NCI-H748 treated with DMSO at 0.1 percent for 48 hours (cell line): ENCODE measurements at regions not wholly inside any gene's neighbourhood (a gene's known extent, or its start where the extent isn't known, plus 50 kb on each side); places are given as distances from the start of the nearest gene placed in this dataset.
A peak's percentile ranks its signal among the peaks of the same experiment; 100 is the strongest.

Experiments used
- DNase-seq: peaks from one replicate; lab custom pipeline; 2025; lab: John Stamatoyannopoulos, UW

DNA sequence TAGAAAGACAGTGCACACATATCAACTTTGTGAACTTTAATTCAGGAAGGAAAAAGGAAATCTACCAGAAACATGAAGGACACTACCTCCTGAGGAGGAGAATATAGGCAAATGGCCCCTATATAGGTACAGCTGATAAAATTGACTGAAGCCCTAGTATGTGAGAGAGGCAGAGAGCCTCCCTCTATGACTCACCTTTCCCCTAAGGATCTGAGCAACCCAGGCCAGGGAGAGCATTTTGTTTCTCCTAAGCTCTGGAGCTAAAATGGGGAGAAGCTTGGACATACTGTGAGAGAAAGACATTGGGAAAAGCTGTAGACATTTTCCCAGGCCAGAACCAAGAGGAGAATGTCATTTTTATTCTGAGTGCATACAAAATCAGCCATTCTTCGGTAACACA is 303.5 kb downstream of the AHR start:
- no peak for DNase-seq

DNA sequence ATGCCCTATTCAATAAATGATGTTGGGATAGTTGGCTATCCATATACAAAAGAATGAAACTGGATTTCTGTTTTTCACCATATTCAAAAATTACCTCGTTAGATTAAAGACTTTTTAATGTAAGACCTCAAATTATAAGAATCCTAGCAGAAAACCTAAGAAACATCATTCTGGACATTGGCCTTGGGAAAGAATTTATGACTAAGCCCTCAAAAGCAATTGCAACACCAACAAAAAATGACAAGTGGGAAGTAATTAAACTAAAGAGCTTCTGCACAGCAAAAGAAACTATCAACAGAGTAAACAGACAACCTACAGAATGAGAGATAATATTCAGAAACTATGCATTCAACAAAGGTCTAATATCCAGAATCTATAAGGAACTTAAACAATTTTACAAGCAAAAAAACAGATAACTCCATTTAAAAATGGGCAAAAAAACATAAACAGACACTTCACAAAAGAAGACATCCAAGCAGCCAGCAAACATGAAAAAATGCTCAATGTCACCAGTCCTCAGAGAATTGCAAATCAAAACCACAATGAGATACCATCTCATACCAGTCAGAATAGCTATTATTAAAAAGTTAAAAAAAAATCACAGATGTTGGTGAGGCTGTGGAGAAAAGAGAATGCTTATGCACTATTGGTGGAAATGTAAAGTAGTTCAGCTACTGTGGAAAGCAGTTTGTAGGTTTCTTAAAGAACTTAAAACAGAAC is 309.8 kb downstream of the AHR start:
- no peak for DNase-seq

DNA sequence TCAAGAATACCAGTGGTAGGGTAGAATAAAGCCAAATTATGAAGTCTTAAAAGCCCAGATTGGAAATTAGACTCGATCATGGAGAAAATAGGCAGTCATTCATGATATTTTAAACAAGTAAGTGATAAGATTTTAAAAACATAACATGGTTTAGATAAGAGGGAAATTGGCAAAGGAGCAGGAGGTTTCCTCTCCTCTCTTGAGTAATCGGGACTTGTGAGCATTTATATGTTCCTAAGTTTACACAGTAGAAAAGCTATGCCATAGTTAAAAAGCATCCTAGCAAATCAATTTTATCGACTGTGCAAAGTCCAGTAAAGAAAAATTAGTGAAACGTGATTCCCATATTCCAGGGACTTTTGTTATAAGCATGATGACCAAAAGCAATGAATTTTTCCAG is 313.2 kb downstream of the AHR start:
- no peak for DNase-seq

DNA sequence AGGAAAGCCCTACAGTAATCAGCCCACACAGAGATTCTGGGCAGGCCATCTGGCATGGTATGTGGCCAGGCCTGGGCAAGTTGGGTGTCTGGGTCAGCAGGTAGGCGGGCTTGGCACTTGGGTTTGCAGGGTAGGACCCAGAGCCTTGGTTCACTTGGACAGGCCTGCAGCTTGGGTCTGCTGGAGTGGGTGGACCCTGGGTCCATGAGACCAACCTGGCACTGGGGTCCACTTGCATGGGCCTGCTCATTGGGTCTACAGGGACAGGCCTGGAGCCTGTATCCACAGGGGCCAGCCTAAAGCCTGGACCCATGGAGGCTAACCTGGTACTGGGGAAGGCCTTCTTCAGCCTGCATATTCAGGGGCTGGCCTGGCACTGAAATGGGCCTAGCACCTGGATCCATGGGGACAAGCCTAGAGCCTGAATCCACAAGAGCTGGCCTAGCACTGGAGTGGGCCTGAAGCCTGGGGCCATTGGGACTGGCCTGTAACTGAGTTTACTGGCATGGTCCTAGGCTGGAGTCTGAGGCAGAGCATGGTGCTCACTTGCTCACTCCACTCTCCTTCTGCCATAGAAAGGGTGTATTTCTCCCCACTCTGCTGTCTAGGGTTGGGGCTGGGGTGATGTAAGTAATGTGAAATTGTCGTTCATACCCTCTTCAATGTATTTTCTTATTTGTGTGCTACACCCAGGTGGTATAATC is 315.0 kb downstream of the AHR start:
- DNase-seq: no peak

DNA sequence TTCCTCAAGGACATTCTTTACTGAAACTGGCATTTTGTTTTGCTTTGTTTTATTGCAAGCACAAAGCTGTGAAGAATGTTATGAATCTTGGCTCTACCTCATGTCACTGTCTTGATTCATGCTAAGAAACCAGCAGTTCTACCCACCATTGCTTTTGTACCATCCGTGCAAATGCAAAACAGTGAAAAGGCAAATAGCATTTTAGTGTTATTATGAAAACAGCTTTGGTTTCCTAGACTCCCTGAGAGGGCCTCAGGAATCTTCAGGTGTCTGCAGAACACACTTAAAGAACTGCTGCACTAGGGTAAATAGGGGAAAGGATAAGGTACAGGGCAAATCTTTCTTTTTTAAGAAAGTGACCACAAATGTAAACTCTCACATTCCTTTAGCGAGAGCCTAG is 318.9 kb downstream of the AHR start:
- DNase-seq: no peak

DNA sequence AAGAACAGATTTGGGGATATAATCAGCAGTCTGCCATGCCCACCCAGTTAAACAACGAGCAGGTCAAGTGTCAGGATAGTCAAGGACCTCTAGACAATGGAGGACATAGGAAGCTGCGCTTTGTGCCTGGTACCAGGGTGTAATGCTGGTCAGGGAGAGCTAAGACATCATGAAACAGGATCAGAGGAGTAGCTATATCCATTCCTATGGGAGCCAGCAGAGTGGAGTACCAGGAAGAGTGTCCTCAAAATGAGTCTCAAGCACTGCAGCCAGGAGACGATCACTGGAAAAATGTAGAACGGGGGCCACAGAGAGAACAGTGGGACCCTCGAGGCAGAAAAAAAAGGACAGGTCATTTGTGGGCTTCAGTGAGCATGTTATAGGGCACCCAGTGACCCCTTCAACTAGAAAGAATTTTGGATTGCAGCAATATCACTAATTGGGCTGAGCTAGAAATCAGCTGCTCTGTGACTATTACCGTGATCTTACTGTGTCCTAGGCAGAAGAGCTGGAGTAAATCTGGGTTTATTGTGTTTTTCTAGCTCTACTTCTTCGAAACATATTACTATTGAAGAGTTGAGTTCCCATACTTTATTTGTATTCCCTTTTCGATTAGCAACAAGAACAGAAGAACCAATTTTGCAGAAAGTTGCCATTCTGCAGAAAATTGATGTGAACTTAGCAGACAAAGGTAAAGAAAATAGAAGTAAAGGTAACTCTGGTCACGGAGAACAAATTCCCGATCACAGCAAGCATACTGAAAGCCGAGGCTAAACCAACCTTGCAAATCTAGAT is 319.6 kb downstream of the AHR start:
- DNase-seq: no peak

DNA sequence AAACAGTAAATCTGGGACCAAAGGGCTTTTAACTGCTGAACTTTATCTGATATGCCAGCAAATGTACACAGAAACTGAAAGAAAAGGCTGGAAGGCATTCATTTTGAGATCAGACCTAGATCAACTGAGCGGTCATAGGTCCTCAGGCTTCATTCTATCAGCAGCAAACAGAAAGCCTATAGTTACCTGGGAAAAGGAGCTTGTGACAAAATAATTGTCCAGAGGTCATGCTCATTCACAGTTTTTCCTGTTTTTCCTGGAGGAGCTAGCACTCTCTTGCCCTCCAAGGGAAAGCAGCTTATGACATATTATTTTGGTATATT is 320.2 kb downstream of the AHR start:
- no peak for DNase-seq

DNA sequence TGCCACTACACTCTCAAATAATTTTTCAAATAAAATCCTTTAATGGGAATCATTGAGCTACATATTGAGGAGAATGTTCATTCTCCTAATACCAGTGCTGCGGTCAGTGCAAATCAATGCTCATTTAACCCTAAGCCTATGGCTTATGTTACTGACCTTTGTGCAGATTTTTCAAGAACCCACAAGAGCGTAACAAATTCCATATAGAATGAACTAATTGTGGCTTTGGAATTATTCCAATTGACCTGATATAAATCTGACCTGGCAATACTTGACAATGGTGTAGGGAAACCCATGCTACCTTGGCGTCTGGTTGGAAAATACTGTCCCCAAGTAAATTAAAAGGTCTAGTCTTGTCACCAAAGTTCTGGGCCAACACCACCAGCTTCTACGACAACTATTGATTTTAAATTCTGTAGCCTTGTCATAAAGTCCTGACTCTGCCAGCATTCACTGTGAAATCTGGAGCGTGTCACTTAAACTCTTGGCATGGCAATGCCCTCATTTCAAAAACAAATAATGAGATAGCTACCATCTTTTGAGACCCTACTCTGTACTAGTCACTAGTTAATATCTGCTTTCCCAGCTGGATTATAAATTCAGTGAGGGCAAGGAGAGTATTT is 320.9 kb downstream of the AHR start:
- DNase-seq: no peak

DNA sequence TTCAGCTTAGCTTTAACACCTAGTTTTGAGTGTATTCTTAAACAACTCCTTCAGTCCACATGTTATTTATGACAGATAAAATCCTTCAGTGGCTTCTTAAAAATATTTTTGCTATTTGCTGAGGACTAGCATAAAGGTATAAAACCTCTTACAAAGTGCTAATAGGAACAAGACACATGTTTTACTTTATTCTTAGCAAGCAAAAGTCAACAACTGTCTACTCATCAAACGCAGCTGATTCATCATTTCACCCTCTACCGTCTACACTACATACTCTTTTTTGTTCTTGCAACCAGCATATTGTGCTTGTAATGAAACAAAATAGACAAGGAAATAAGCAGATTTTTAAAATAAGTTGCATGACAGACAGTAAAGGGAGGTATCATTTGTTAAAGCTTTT is 319.7 kb downstream of the SNX13 start:
- no peak for DNase-seq

DNA sequence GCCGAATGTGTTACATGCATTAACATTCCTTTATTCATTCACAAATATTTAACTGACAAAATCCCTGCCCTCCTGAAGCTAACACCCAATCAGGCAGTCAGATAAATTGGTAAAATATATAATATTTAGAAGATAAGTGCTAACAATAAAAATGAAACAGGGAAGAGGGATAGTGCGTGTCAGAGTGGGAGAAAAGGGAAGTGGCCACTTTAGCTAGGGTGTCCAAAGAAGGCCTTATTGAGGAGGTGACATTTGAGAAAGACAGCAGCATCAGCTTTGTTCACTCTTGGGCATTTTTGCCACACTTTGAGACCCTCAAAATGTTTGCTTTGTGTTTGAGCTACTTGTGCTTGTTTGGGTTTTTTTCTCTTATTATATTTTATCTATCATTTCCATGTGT is 317.8 kb downstream of the SNX13 start:
- DNase-seq: no peak

DNA sequence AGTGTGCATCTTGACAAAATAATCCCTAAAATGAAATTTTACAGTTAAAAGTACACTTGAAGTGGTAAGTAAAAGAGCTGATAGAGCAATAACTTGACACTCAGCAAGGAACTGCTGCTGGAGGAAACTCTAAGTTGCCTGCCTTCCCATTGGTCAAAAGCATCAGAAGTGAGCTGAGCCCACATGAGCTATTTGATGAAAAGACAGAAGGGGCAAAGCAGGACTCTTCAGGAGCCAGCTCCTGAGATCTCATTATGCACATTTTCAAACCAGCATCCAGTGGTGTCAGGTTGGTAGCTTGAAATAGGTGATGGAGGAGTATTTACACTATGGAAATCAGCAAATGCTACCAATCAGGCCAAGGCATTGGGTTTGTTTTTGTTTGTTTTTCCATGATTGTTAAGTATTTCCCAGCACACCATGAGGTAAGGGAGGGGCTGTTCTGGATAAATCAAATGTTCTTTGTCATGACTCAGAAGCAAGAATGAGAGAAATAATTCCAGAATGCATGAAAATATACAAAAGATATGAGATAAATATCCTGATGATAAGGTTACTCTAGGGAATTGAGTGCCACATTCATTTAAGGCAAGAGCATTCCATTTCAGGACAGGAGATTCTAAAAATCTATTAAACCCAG is 316.6 kb downstream of the SNX13 start:
- no peak for DNase-seq

DNA sequence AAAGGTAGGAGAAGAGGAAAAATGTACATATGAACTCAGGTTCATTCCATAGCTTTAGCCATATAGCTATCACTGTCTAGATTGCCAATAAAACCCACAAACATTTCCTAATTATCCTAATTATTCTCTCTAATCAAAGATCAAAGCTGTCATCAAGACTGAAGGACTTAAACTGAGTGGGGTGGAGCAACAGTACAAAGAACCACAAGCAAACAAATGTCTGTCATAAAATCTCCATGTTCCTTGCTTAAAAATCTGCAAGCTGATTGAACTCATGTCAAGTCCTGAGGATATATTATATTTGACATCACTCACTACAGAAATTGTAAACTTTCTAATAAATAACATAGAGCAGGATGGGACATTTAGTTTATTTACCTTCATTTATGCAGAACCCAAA is 315.9 kb downstream of the SNX13 start:
- no peak for DNase-seq

DNA sequence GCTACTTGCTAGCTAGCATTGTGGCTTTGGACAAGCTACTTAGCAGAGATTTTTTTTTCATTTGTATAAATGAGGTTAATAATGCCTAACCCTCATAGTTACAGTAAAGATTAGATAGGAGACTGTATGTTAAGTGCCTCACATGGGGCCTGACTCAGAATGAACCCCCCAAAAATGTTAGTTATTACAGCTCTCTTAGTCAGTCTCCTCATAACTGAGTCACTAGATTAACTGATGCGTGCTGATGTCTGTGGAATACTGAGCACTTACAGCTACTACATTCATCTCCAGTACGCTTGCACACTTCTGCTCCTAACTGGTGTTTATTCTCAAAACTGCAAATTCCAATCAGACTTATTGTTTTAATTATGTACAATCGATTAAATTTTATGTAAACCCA is 315.3 kb downstream of the SNX13 start:
- DNase-seq: no peak

DNA sequence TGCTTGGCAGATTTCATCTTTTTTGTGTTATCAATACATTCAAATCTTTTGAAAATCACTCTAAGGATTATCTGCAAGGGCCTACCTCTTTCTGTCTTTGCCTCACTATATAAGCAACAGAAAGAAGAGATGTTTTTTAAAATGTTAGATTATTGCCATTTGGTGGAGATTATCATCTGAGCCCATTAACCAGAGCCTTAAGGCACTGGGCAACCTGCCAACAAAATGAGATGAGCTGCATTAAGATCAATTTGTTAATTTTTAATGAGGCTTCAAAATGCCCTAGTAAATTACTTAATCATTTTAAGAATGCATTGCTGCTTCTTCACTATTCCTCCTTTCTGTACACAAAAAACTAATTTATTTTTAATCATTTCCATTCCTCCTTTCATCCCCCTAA is 314.1 kb downstream of the SNX13 start:
- no peak for DNase-seq

DNA sequence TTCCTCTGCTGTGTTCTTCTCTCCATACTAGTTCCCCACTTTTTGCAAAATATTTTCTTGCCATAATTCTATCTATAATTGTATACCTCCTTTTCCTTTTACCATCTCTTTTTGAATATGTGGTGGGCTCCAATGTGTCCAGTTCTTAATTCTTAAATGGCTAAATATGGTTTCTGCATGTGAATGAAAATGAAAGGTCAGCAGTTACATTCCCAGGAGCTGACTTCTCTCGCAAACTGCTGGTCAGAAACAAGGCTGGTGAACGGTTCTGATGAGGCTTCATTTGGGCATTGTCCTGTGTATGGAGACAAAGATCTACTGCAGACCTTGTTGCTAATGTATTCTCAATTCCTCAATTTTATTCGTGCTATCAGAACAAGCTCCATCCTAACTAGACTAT is 309.2 kb downstream of the SNX13 start:
- DNase-seq: no peak

DNA sequence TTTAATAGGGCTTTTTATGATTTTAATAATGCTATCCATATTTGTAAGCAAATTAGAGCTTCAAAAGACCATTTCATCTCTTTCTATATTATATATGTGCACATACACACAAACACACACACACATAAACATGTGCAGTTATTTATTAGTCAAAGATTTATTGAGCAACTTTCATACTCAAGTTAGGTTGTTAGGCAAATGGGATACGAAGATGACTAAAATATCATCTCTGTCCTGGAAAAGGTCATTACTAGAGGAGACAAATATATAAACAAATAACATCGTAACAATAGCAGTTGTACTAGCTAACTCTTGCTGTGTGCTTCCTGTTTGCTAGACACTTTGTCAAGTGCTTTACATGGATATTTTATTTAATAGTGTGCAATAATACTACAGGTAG is 307.9 kb downstream of the SNX13 start:
- DNase-seq: no peak

DNA sequence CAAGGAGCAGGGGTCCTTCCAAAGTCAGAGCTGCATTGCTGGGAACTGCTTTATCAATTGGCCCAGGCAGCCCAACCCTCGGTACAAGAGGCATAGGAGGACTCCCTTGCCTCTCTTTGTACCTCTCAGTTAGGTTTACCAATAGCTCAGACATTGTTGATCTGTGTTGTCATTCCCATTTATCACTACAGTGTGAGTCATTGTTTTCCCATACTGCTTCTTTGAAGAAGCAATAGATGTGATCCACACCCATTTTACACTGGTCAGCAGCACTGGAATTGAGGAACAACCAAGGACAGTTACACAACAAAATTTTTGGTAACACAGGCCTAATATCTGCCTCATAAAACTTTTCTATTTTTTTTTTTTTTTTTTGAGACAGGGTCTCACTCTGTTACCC is 307.2 kb downstream of the SNX13 start:
- DNase-seq: no peak

DNA sequence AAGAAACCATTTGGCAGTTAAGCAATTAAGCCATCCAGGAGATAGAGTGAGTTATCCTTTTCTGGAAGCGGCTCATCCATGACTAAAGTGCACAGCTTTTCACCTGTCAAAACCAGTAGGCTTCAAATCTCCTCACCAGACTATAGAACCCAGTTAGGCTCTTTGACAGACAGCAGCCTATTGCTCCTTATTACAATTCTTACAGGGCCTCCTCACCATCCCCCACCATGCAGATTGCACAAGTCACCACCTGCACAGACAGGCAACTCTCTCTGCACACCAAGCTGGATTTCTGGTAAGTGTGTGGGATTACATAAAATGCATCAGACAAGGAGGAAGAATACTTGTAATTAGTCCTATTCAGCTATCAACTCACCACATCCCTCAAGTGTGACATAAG is 301.6 kb downstream of the SNX13 start:
- DNase-seq: no peak

DNA sequence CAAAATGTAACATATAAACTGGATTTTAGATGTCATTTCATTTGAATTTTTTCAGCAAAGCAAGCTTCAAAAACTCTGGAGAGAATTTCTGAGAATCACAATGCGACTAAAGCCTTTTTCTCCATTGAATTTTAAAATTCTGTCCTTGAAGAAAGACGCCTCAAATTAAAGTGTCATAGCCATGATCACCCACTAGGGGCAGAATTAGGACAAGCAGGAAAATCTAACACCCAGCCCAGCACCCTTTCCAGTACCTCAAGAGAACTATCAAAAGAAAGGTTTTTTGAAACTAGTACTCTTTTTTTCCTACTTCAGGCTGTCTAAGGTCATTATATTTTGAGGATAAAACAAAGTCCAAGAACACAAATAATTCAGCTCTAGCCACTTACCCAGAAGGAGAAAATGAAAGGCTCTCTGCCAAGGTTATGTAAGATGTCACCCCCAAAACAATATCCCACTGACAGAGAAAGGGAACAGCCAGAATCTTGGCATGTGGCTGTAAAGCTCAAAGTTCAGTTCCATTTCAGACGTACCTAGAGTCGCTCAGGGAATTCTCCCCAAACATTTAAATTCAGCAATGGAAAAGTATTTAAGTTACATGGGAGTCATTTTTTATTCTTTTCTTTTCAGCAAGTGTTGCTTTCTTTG is 299.4 kb downstream of the SNX13 start:
- peak; percentile 40 for DNase-seq

DNA sequence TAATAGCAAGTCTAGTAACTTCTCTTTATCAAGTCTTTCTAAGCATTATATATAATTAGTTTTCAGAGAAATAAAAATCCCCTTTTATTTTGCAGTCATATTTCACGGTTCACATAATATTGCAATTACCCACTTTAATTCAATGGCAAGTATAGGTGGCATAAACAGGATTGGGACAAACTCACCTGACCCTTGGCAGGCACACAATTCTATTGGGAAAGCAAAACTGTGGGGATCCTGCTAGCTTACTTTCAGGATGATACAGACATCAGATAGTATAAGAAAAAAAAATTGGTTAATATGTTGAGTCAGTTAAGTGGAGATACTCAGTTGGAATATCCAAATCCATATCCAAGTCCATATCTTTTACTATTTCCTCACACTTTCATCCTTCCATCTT is 294.8 kb downstream of the SNX13 start:
- DNase-seq: no peak

DNA sequence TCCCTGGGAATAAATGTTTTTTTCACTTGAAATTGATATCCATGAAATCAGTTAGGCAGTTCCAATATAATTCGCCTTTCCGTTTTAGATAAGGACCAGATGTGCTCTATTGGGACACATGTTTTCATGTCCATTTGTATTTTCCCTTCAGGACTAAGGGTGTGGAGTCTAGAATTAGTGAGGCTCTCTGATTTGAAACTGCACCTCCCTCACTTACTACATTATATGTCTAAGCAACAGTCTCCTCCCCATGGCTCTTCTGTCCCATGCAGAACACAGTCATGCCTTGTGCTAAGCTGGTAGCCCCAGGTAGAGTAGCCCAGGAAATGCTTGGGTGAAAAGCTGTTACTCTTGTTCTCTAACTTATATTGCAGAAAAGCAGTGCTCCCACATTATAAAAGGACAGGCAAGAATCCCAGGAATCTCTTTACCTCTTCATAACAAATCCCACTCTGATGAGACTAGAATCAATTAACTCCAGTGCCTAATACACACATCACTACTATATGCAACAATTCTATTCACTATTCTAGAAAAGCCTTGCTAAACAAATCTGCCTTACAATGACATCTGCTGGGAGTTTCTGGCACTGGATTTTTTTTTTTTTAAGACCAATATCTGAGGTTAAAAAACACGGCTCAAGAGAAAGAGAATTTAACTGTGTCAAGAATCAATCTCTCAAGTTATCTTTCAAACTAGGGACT is 293.9 kb downstream of the SNX13 start:
- no peak for DNase-seq
